ENCODE measurements at regions not wholly inside any gene's neighbourhood (a gene's known extent, or its start where the extent isn't known, plus 50 kb on each side); places are given as distances from the start of the nearest gene placed in this dataset.

DNA sequence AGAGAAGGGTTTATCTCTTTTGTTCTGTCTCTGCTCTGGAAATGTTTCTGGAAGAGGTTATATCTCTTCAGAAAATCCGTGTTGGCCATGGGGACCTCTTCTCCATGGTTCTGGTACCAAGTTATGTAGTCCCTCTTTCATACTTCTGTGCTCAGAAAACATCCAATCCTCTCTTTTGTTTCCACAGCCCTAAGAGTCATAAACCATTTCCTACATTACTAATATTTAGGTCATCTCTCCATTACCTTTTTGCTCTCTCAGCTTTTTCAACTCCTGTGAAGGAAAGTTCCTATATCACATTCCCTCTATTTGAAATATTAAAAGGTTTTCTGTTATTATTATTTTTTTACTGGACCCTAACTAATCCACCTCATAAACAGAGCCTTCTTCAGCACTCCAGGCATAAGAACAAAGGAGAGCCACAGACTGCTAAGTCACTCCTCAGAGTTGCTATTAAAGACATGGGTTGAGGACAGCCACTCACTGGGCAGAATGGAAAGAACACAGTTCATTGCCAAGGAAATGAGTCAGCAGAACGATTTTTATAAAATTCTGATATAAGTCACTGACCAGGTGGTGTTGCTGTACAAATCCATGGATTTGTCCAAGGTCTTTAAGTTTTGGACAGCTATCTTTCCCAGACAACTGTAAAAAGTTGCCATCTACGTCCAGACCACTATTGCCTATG is 122.4 kb upstream of the NPY2R start:
- no peak for DNase-seq (ENCODE audit: low read depth, low spot score)

DNA sequence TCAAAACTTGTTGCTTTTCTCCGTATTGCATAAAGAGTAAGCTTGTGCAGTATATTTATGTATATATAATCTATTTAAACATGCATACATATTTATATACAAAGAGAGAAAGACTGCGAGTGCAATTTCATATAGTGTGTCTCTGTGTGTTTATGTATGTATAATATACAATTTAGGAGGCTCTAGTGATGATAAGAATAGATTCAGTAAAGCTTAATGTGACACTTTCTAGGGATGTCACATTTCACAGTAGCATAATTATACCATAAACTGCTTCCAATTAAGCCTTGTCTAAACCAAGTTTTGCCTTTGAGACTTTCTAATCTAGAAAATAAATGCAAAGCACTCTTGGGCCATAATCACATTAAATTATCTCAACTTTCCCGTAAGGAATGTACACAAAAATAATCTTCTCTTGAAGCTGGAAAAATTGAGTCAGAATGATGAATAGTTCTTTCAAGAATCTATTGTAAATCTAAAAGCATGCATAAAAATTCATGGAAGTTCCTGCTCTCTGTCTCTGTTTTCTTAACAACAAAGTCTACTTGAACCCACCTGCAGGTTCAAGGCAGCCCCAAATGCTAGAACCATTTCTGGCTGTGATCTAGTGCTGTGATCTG is 114.1 kb upstream of the NPY2R start:
- no peak for DNase-seq (ENCODE audit: low read depth, low spot score)

DNA sequence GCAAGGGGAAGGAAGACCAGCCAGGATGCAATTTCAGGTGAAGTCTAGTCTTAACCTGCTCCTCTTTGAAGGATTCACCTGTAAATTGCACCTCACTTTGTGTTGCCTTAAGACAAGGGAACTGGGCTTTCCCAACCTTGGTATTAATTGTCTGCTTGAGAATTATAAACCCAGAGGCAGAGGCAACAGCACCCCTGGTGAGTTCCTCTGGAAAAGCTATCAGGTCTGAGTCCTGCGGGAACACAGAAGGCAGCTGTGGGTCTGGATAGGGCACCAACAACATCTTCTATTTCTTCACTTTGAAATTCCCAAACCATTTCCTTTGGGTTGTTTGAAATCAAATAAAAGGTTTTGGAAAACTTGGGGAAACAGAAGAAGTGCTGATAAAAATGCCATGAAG is 109.2 kb upstream of the NPY2R start:
- no peak for DNase-seq (ENCODE audit: low read depth, low spot score)

DNA sequence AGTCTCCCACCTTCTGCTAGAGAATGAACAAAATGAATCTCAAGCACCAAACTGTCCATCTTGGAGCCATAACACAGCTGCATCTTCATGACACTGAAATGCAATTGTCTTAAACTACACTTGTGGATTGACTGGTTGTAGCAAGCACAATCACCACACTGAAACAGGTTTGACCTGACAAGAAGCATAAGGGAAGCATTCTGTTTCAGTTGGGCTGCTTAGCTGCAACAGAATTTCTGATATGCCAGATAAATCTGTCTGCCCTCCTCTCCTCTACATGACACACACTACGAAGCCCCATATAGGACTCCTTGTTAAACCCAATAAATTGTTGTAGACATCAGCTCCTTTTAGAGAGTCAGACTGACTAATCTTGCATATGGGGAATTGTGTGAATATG is 101.8 kb upstream of the NPY2R start:
- DNase-seq (ENCODE audit: low read depth, low spot score) = no peak

DNA sequence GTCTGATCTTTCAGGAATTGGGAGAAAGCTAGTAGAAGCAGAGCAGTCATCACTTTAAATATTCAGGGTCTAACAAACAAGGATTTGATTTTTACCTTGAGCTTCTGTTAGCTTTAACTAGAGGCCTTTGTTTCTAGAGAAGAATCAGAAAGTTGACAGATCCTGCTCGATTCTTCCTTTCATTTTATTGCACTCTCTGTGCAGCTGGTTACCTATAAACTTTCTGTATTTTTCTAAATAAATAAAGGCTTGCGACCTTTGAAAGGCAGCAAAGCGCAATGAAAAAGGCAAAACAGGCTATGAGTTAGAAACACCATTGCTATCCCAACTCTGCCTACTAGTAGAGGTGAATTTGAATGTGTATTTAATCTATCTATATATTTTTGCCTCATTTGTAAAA is 101.4 kb upstream of the NPY2R start:
- DNase-seq (ENCODE audit: low read depth, low spot score) = no peak

DNA sequence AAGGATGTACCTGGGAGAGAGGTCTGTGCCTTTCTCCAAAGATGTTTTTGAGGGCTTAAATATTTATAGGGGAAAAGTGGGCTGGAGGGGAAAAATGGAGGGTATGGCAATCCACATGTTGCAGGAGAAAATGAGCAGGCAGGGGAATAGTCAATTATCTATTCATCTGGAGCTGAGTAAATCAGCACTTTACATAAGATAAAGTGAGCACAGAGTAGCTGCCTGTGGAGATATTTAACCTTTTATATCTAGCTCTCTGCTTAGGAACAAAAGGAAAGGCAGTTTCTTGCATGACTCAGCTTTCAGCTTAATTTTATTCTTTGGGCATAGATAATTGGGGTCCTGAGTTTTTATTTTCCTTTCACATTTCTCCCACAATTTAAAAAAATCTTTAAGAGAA is 93.6 kb upstream of the NPY2R start:
- no peak for DNase-seq (ENCODE audit: low read depth, low spot score)

DNA sequence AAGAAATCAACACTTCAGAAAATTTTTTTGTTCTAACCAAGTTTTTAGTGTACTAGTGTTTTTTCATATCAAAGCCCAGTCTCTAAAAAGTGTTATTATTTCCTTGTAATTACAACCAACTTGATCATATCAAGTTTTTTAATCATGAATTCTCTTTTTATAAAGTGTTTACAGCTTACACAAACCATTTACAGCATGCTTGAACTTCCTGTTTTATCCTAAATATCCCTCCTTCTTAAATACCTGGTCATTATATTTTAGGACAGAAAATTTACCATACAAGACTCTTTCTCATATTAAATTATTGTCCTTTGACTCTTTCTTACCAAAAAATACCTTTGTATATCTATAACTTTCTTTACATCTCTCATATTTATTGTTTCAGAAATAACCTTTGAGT is 89.4 kb upstream of the NPY2R start:
- DNase-seq (ENCODE audit: low read depth, low spot score) = no peak

DNA sequence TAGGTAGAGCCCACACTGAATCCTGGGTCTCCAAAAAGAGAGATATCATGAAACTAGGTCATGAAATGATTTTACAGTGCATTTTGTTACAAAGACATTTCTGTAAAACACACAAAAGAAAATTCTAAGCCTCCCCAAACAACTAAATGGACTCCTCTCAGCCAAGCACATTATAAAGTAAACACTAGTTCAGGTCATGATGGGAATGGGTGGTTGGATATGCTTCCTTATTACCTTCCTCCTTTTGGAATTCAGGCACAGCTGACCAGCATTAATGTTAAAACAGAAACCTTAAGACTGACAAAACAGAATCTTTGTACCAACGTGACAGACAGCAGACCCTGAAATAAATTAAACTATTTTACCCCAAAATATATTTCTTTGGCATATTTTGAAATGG is 87.9 kb upstream of the NPY2R start:
- DNase-seq (ENCODE audit: low read depth, low spot score) = no peak

DNA sequence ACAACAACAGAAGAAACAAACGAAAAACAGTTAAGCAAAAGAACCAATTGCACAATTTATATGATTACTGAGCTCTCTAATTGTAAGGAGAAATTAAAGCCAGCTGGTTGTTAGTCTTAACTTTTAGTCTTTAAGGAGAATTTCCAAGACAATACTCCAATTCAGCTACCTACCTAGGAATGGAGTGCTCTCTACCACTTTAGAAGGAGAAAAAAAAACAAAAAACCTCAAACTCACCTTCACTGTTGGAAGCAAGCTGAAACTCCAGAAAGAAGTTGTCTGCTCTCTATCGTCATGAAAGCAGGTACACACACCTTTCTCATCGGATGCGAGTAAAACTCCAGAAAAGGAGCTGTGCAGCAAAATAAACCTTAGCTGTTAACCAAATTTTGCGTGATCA is 86.1 kb upstream of the NPY2R start:
- no peak for DNase-seq (ENCODE audit: low read depth, low spot score)

DNA sequence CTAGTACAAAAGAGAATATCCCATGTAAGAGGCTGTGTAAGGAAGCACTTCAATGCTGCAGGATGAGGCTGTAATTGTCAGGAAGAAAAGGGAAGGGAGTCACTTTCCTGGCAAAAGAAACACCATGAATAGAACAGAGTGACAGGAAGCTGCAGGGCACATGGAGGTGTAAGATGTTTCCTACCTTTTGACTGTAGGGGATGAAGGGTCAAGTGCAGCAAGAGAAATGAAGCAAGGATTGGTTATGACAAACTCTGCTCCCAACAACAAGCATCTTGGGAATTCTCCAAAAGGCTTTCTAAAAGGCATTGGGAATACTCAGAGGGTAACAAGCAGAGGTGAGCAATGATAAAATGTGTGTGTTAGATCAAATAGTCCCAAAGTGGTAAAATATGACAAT is 74.3 kb upstream of the NPY2R start:
- DNase-seq (ENCODE audit: low read depth, low spot score) = no peak

DNA sequence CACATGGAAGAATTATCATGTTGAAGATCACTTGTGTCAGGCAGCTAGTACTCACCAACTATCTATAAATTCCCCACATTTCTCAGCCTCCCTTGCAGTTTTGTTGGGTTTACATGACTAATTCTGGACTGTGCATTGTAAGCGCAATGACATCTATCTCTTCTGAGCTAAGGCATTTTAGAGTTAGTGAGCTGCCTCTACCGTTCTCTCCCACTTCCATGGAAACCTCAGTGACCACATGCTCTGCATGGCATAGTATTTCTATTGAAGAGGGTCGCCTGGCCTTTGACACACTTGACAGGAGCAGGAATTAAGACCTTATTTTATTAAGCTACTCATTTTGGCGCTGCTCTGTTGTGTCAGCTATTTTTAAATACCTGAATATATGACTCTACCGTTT is 67.5 kb upstream of the NPY2R start:
- DNase-seq (ENCODE audit: low read depth, low spot score) = no peak

DNA sequence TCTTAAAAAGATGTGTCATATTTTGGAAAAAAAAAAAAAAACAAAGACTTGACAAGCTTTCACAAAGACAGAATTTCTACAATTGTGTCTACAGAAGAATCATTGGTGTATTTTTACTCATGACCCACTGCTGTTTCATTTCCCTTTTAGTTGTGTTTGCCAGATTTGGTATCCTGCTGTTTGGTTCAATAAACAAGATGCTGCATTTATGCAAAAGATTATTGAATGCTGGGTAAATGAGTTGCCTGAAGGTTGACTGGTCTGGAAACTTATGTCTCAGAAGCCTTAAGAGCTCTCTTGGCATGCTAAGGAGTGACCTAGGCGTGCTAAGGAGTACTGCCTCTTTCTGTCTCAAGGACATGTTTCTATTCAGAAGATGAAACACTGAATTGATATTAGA is 64.9 kb upstream of the NPY2R start:
- DNase-seq (ENCODE audit: low read depth, low spot score) = no peak
